ENCODE measurements at regions not wholly inside any gene's neighbourhood (a gene's known extent, or its start where the extent isn't known, plus 50 kb on each side); places are given as distances from the start of the nearest gene placed in this dataset.

DNA sequence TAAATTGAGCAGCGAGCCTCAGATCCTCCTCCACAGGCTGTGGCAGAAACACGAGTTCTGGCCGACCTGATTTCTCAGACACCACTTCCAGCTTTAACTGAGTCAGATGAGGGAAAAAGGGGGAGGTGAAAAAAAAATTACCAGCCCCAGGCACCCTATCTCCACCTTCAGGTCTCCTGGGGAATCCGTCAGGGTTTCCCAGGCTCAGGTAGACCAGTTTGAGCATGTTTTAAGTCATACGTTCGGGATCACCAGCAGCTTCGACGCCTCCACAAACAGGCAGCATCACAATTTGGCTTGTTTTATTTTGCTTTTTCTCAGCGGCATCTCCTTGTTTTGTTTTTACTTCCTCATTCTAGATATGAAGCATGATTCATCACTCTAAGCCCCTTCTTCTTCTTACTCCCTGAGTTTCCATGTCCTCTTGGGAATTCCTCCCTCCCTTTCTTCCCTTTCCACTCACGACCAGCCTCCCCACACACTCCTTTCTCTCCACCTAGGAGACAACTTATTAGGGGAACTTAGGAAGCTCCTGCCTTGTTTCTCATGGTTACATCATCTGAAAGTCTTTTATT lies 190.1 kb downstream of the ZNF621 start:
- H3K27ac ChIP-seq = no peak overlapping the region

DNA sequence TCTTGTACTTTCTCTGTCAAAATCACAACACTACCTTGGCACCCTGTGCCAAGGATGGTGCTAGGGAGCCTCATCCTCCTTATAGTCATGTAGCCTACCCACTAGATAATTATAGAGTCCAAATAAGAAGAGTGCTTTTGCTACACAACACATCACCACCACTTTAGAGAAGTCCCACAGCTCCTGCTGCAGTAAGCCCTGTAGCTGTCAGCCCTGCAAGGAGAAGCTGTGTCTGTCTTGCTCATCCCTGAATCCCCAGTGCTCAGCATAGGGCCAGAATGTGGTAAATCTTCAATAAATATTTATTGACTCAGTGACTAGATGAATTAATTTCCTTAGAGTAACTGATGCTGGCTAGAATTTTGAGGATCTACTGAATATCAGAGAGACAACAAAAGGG lies 190.8 kb downstream of the ZNF621 start:
- Histone ChIP-seq H3K4me1 (peaks cover 0 to 34% (median 6%) of the 10 kb centered on the region in 3 donors), H3K4me3 (no peak overlapping the region), H3K9me3 (no peaks in the 10 kb centered on the region), H3K27me3 (no peaks in the 10 kb centered on the region), H3K36me3 (no peaks in the 10 kb centered on the region), H3K27ac (no peak overlapping the region)
- DNase-seq = no peak
- TF ChIP-seq, protein P1, sequence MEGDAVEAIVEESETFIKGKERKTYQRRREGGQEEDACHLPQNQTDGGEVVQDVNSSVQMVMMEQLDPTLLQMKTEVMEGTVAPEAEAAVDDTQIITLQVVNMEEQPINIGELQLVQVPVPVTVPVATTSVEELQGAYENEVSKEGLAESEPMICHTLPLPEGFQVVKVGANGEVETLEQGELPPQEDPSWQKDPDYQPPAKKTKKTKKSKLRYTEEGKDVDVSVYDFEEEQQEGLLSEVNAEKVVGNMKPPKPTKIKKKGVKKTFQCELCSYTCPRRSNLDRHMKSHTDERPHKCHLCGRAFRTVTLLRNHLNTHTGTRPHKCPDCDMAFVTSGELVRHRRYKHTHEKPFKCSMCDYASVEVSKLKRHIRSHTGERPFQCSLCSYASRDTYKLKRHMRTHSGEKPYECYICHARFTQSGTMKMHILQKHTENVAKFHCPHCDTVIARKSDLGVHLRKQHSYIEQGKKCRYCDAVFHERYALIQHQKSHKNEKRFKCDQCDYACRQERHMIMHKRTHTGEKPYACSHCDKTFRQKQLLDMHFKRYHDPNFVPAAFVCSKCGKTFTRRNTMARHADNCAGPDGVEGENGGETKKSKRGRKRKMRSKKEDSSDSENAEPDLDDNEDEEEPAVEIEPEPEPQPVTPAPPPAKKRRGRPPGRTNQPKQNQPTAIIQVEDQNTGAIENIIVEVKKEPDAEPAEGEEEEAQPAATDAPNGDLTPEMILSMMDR (IDR thresholded peaks at IDR 0.05) = no peak
- no peak for TF ChIP-seq POLR2A (IDR thresholded peaks at IDR 0.05)
- intact Hi-C loops (cut with DNase I) = no loop called here

More for the DNA sequence above, 190.1 kb downstream of the ZNF621 start:
- H3K4me1 ChIP-seq = peaks cover 0 to 34% (median 6%) of the 10 kb centered on the region in 3 donors
- H3K36me3 ChIP-seq = no peaks in the 10 kb centered on the region
- DNase-seq = no peak
- WGBS, 2 donors = 24 to 32% methylated on average over 8 to 9 of the region's 10 CpGs
- TF ChIP-seq, protein P1 (IDR thresholded peaks at IDR 0.05) = no peak
- no peak for TF ChIP-seq POLR2A (IDR thresholded peaks at IDR 0.05)
- H3K4me3 ChIP-seq = no peak overlapping the region
- H3K9me3 ChIP-seq = no peaks in the 10 kb centered on the region
- H3K27me3 ChIP-seq = no peaks in the 10 kb centered on the region
- intact Hi-C loops (cut with DNase I) = no loop called here

DNA sequence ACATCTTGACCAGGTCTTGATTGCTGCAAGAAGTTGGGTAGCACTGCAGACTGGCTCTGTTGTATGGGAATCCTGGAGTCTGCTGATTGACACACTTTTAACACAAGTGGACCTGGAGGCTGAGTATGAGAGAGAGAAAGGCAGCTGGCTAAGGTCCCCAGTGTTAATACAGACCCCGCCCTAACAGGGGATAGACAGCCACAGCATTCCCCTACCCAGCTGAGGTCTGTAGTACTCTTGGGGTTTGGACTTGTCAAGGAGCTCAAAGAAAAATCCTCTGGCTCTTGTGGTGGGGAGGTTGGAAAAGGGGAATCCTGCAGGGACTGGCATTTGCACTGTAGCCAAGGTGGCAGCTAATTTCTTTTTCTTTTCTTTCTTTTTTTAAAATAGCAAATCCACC lies 192.7 kb downstream of the ZNF621 start:
- H3K4me3 ChIP-seq = no peak overlapping the region
- whole genome bisulfite sequencing, 2 donors = 86 to 100% methylated on average over 1 of the region's 1 CpG
- no peaks in the 10 kb centered on the region for H3K27me3 ChIP-seq
- H3K27ac ChIP-seq = no peak overlapping the region
- intact Hi-C loops (cut with DNase I) = no loop called here
- no peaks in the 10 kb centered on the region for H3K9me3 ChIP-seq
- H3K4me1 ChIP-seq = peaks cover 0 to 34% (median 6%) of the 10 kb centered on the region in 3 donors
- H3K36me3 ChIP-seq = no peaks in the 10 kb centered on the region
- no peak for DNase-seq
- no peak for TF ChIP-seq POLR2A (IDR thresholded peaks at IDR 0.05)
- TF ChIP-seq, protein P1 (IDR thresholded peaks at IDR 0.05) = no peak

DNA sequence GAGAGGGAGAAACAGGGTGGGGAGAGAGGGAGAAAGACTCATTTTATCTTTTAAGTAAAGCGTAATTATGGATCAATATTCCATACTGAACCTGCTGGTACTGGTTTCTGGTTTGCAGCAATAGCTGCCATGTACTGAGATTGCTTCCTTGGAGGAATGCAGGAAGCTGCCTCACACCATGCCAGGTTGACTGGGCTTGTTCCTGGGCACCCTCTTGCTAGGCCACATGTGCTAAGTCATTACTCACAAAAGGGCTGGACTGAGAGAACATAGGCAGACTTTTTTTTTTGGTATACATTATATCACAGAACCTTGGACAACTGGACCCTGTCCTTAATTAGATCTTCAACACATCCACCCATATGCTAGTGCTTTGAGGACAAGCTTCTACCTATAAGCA lies 193.4 kb downstream of the ZNF621 start:
- TF ChIP-seq, protein P1 (IDR thresholded peaks at IDR 0.05) = no peak
- no peak for TF ChIP-seq POLR2A (IDR thresholded peaks at IDR 0.05)
- H3K4me1 ChIP-seq = peaks cover 0 to 29% (median 6%) of the 10 kb centered on the region in 3 donors
- WGBS, 2 donors = 70 to 73% methylated on average over 1 of the region's 1 CpG
- H3K4me3 ChIP-seq = no peak overlapping the region
- H3K36me3 ChIP-seq = no peaks in the 10 kb centered on the region
- no peaks in the 10 kb centered on the region for H3K27me3 ChIP-seq
- H3K27ac ChIP-seq = no peak overlapping the region
- no peaks in the 10 kb centered on the region for H3K9me3 ChIP-seq
- intact Hi-C loops (cut with DNase I) = no loop called here
- no peak for DNase-seq

GRCh38 chr3:40718681-40719080 lies 193.9 kb downstream of the ZNF621 start:
- no peak for DNase-seq
- Histone ChIP-seq H3K27me3 (no peaks in the 10 kb centered on the region), H3K4me3 (no peak overlapping the region), H3K4me1 (peaks cover 0 to 24% (median 6%) of the 10 kb centered on the region in 3 donors), H3K36me3 (no peaks in the 10 kb centered on the region), H3K27ac (no peak overlapping the region), H3K9me3 (no peaks in the 10 kb centered on the region)
- intact Hi-C loops (cut with DNase I) = no loop called here
- 83 to 100% methylated on average over 1 of the region's 1 CpG for WGBS, 2 donors
- TF ChIP-seq, protein P1 (IDR thresholded peaks at IDR 0.05) = no peak
- no peak for TF ChIP-seq POLR2A (IDR thresholded peaks at IDR 0.05)

Data from esophagus squamous epithelium (tissue), 5 donors.